HG02973 (cell line): ENCODE measurements at regions not wholly inside any gene's neighbourhood (a gene's known extent, or its start where the extent isn't known, plus 50 kb on each side); places are given as distances from the start of the nearest gene placed in this dataset.
A peak's percentile ranks its signal among the peaks of the same experiment; 100 is the strongest.

ENCODE experiments used
- ATAC-seq: cut with Tn5 transposase; IDR thresholded peaks from one replicate; pipeline ENCODE4 v1.9.1; 2021; ENCODE audit warnings: moderate library complexity; ENCODE audit not compliant: unreplicated experiment

- no peak for ATAC-seq
Measured at GRCh38 chr14:49527221-49527620, 59.0 kb downstream of the RPS29 start.

GRCh38 chr14:49526101-49526500 lies 60.1 kb downstream of the RPS29 start:
- no peak for ATAC-seq

- ATAC-seq = no peak
Measured at GRCh38 chr14:49516286-49516685, 69.9 kb downstream of the RPS29 start.

- no peak for ATAC-seq
Measured at GRCh38 chr14:49512571-49512970, 73.6 kb downstream of the RPS29 start.

- ATAC-seq = no peak
Measured at GRCh38 chr14:49512147-49512551, 74.0 kb downstream of the RPS29 start.

- no peak for ATAC-seq
Measured at GRCh38 chr14:49508124-49508523, 78.1 kb downstream of the RPS29 start.

DNA sequence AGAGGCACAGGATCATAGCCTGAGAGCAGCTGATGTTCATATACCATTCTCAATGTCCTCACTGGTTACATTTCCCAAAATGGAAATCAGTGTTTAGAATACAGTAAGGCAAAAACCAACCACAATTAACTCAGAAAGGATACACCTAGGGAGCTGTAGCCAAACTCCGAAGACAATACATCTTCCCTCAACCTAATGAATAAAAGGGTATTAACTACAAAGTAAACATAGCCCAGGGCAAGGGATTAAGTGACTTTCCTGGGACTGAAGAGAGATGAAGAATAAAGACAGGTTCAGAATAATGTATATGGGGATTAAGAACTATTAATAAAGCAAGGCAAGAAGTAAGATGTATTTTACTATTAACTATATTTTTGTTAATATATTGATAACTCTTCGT lies 79.5 kb downstream of the RPS29 start:
- ATAC-seq = no peak

GRCh38 chr14:49505041-49505766 lies 81.0 kb downstream of the RPS29 start:
- no peak for ATAC-seq

DNA sequence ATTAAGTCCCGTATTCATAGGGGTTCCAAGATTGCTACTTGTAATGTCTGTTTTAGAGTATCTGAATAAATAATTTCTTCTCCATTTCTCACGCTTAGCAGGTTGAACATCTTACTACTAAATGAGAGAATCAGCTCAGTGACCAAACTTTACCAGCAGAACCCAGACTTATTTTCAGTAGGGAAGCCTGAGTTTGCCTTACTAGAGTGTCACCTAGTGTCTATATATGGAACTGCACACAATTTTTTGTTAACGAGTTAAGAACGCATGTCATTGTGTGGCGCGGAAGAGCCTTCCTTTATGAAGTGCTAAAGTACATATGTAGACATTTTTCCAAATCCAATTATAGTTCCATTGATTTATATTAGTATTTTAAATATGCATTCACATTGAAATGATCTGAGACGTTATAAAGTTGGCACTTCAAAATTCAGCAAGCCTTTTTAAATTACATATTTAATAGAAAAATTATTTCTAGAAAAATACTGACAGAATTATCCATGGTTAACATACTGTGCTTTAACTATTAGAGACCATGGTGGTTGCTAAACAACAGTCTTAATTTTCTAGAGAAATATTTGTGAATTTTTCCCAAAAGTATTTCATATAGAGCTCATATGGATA lies 88.3 kb downstream of the RPS29 start:
- ATAC-seq = peak; percentile 84

DNA sequence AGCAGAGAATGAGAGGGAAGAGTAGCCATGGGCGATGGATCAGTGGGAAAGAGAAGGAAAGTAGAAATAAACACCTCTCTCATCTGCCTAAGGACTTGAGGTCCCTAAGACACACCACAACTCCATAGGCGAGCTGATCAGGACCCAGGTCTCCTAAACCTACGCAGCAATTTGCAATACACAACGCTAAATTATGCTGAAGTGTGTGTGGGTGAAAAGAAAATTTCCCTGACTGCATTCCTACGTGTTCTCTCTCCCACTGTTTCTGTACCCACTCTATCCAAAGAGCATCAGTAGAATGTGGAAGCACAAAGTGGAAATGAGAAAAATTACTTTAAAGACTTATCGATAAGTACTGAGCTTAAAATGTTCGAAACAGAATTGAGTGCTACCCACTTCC lies 88.9 kb downstream of the RPS29 start:
- no peak for ATAC-seq

DNA sequence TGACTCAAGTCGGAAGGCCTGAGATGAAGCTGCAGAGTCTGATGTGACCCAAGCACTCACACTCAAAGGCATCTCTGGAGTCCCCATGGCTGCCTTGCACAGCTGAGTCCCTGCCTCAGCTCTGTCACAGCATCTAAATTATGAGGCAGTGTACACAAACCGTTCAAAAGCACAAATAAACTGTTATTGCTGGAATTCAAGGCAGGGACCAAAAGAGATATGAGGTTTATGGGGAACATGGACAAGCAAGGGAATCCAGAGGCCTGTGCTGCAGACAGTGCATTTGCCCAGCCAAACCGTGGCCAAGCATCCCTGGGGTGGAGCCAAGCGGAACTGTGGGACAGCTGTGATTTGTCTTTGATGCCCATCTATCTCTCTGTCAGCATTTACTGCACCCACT lies 91.3 kb downstream of the RPS29 start:
- ATAC-seq = no peak

DNA sequence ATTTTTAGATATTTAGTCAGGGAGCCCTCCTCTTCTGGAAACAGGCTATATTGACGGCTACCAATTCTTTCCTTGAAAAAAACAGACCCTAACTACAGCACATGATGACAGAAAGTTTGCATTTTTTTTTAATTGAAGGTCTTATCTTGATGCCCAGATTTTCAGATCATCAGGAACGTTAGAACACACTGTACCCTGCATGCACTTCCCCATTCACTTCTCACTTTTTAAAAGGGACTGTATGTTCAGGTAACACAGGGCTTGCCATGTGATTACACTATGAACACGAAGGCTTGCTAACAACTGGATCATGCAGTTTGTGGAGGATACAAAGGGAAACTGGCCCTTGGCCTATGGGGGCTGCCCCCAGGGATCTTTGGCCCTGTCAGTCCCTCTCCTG lies 92.6 kb downstream of the RPS29 start:
- ATAC-seq = no peak

- no peak for ATAC-seq
Measured at GRCh38 chr14:49492151-49492550, 94.0 kb downstream of the RPS29 start.

GRCh38 chr14:49489341-49489740 lies 96.8 kb downstream of the RPS29 start:
- no peak for ATAC-seq

GRCh38 chr14:49487238-49487637 lies 98.9 kb downstream of the RPS29 start:
- no peak for ATAC-seq

GRCh38 chr14:49485290-49485689 lies 100.9 kb downstream of the RPS29 start:
- ATAC-seq = no peak

DNA sequence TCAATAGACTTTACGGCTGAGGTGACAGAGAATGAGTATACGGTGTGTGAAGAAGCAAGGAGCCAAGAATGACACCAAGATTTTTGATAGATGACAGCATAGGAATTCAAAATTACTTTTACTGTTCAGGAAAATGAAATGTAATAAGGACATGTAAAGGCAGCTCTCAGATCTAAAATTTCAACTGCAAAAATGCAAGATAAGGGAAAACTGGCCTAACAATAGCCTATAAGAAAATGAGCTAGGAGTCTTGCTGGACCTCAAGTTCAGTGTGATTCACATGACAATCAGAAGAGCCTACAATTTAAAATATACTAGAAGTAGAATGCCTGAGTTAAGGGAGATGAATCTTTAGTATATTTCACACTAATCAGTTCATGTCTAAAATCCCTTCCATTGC lies 102.0 kb downstream of the RPS29 start:
- no peak for ATAC-seq

DNA sequence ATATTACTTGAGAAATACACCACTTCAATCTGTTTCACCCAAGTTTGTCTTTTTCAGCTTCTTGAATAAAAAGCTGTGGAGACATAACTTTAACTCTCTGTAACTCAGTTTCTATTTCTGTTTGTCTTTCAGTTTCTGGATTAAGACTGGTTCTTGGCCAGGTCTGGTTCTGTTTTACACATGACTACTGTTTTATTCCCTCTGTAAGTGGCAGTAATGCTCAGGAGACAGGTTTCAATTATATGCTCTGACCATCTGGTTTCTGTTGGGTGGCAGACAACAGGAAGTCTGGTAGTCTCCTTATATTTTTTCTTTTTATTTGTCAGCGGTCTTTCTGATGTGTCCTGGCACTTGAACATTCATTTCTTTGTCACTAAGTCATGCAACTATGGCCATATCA lies 102.9 kb downstream of the RPS29 start:
- ATAC-seq = peak; percentile 50

GRCh38 chr14:49480979-49481498 lies 105.1 kb downstream of the RPS29 start:
- no peak for ATAC-seq

- ATAC-seq = no peak
Measured at GRCh38 chr14:49480053-49480760, 106.0 kb downstream of the RPS29 start.

DNA sequence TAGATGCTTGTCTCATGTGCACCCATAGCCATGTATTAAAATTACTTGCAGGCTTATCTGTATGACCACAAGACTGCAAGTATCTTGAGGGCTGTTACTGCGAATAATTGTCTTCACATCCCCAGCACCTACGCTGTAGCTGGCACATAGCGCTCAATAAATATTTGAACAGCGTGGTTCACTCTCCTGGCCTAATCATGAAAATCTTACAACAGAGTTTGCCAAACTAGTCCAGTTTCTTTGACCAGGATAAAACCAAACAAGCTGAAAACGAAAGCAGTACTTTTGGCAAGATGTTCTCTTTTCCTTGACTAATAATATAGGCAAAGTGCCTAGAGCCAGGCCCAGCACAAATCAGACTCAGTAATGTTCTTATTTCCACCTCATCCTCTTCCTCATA lies 106.7 kb downstream of the RPS29 start:
- no peak for ATAC-seq

- no peak for ATAC-seq
Measured at GRCh38 chr14:49478784-49479183, 107.4 kb downstream of the RPS29 start.
